ENCODE measurements at regions not wholly inside any gene's neighbourhood (a gene's known extent, or its start where the extent isn't known, plus 50 kb on each side); places are given as distances from the start of the nearest gene placed in this dataset.
"Not testable (repeated sequence)": the region's sequence is repeated elsewhere in the genome, so short reads cannot be mapped to it uniquely, and the experiment has no call there.

DNA sequence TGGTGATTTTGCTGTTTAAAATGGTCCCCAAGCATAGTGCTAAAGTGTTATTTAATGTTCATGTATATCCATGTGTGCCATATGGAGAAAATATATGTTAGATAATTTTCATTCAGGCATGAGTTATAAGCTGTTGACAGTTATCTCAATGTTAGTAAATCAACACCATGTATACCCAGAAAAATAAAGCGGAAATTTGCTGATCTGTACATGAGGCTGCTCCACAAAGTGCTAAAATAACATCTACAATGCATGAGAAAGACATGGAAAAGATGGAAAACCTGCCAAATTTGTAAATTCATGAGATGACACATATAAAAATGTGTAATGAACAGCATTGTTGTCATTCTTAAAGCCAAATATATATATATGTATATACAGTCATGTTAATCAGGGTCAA lies 1199.2 kb downstream of the FSCB start:
- no peak for DNase-seq (ENCODE audit: low spot score)

DNA sequence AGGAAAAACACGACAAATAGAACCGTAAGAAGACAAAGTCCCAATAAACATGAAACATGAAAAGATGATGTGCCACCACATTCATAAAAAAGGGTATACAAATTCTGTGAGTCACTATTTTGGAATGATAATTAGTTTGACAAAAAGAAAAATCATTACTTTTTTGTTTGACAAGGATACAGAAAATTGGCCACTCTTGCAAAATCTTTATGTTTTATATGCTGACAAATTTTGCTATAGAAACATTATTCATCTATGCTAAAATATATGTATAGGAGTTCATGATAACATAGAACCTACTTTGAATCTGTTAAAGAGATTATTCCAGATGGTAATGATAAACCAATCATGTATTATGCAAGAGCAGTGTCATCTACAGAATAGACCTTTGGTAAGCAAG lies 1201.0 kb downstream of the FSCB start:
- no peak for DNase-seq (ENCODE audit: low spot score)

DNA sequence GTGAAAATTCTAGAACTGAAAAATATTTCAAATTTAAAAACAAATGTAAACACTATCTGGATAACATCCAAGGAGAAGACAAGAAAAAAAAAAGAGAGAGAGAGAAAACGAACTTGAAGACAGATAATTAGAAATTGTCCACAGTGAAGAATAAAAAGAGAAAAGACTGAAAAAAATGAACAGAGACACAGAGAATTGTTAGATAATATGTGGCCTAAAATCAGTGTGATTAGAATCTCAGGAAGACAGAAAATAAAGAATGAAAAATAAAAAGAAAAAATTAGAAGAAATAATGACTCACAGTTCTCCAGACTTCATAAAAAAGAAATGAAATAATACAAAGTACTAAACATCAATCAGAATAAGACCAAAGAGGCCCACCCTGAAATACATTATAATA lies 1209.3 kb downstream of the FSCB start:
- no peak for DNase-seq (ENCODE audit: low spot score)

DNA sequence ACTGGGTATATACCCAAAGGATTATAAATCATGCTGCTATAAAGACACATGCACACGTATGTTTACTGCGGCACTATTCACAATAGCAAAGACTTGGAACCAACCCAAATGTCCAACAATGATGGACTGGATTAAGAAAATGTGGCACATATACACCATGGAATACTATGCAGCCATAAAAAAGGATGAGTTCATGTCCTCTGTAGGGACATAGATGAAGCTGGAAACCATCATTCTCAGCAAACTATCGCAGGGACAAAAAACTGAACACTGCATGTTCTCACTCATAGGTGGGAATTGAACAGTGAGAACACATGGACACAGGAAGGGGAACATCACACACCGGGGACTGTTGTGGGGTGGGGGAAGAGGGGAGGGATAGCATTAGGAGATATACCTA lies 1211.0 kb downstream of the FSCB start:
- DNase-seq (ENCODE audit: low spot score), result not testable (repeated sequence)

DNA sequence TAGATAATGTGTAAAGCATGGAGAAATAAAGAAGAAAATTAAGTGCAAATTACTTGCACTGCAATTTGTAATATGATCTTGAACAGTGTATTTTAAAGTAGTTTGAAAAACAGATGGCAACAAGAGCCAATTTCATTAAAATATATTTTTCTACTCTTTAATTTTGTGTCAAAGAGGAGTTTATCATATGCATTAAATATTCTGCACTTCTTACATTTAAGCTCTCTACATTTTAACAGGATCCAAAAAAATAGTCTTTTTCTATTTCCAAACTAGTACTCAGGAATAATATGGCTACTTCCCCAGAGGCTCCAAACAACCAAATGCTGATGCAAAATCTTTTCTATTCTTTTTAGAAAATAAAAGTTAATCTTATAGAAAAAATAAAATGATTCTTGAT lies 1221.5 kb downstream of the FSCB start:
- DNase-seq (ENCODE audit: low spot score), result no peak

DNA sequence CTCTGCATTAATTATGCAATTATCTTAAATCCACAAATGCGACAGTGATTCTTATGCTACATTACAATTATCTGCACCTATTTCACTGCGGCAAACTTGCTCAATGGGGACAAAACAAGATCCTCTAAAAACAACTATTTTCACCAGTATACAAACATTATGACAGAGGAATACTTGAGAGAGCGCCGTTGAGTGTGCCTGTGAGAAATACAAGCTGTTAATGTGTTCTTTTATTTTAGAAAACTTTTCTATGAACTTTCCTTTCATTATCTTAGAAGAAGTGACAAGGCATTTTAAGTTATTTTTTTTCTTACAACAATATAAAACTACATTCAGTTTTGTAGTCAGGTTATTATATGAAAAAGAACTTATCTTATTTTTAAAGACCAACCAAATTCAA lies 1247.0 kb downstream of the FSCB start:
- DNase-seq (ENCODE audit: low spot score), result no peak

DNA sequence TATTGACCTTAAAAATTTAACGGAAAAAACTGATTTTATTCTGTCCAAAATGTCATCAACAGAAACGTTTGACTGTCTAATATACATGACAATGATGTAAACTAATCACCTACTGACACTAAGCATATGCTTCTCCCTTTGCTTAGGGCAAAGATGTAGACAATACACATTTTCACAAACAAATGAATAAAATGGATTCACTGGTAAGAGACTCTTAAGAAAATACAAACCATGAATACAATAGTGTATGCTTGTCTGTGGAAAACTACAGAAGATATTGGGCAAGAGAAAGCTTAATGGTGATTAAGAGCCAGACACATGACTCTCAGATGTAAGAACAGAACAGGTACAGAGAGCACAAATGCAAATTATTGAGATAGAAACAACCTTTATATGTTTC lies 1248.7 kb downstream of the FSCB start:
- DNase-seq (ENCODE audit: low spot score), result no peak

DNA sequence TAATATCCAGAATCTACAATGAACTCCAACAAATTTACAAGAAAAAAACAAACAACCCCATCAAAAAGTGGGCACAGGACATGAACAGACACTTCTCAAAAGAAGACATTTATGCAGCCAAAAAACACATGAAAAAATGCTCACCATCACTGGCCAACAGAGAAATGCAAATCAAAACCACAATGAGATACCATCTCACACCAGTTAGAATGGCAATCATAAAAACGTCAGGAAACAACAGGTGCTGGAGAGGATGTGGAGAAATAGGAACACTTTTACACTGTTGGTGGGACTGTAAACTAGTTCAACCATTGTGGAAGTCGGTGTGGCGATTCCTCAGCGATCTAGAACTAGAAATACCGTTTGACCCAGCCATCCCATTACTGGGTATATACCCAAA lies 1250.1 kb downstream of the FSCB start:
- not testable (repeated sequence) for DNase-seq (ENCODE audit: low spot score)

DNA sequence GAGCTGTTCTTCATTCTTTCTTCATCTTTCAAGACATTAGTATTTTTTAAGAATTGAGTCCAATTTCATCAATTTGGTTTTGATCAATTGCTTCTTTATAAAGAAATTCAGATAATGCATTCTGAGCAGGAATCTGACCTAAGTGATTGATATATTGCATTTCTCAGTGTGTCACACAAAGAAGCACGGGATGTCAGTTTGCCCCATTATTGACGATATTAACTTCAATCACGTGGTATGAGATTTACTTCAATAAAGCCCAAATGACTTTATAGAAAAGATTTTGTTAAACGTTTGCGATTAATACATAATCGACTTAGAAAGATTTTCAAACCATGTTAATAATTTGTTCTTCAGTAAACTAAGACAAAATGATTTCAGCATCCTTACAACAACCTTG lies 1254.2 kb downstream of the FSCB start:
- DNase-seq (ENCODE audit: low spot score), result no peak

DNA sequence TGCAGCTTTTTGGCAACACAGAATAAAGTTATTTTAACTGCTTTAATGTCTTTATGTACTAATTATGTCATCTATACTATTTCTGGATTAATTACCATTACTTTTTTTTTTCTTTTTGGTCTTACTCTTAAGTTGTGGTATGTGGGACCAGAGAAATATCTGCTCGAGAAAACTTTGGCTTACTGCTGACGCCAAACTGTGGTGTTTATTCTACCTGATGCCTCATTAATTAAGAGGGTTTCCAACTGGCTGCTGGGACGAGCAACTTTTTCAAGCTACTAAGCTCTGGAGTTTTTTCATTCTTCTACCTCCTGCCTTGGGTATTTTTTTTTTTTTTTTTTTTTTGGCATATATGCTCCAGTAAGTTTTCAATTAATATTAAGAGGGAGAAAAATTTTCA lies 1257.5 kb downstream of the FSCB start:
- DNase-seq (ENCODE audit: low spot score), result no peak

DNA sequence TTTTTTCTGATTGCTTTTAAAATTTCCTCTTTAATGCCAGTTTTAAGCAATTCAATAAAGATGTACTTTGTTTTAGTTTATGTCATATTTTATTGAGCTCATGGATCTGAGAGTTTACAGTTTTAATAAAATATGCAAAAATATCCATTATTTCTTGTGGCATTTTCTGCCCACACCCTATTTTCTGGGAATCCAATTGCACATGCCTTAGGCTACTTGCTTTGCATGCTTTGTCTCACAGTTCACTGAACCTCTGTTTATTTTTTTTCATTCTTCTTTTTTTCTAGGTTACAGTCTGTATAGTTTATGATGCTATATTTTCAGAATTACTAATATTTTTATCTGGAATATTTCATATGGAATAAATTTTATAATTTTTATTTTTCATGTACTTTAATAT lies 1258.0 kb downstream of the FSCB start:
- DNase-seq (ENCODE audit: low spot score), result no peak

DNA sequence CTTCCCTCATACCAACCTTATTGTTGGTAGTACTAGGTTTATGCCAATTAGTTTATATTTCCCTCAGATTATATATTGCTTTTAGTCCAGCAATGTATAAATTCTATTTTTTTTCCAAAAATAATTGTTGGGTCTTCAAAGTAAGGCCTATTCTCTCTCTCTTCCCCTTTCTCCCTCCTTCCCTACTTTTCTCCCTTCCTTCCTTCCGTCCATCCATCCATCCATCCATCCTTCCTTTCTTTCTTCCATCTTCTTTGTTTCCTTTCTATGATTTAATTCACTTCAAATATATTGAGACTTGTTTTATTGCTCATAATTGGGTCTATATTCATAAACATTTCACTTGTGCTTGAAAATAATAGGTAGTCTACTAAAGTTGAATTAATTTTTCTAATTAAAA lies 1259.2 kb downstream of the FSCB start:
- DNase-seq (ENCODE audit: low spot score), result no peak

DNA sequence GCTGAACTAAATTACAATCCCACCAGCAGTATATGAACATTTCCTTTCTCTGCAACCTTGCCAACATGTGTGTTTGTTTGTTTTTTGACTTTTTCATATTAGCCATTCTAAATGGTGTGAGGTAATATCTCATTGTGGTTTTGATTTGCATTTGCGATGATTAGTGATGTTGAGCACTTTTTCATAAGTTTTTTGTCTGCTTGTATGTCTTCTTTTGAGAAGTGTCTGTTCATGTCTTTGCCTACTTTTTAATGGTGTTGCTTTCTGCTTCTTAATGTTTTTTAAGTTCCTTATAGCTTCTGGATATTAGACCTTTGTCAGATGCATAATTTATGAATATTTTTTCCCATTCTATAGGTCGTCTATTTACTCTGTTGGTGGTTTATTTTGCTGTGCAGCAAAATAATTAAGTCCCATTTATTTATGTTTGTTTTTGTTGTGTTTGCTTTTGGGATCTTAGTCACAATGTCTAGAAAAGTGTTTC lies 1262.9 kb downstream of the FSCB start:
- DNase-seq (ENCODE audit: low spot score), result no peak

DNA sequence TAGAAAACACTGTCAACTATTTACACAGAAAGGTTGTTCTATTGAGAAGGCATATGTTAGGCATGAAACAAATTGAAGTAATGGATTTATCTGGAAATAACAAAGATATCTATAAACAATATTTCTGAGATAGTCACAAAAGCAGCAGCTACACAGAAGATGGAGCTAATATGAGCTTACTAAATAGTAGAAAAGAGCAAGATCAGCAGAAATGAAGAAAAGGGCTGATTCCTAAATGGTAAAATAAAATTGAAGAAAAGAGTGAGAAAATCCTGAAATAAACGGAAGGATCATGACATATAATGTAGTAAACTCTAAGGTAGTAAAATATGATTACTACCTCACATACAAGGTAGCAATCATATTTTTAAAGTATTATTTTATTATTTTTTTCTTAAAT lies 1263.9 kb downstream of the FSCB start:
- no peak for DNase-seq (ENCODE audit: low spot score)

DNA sequence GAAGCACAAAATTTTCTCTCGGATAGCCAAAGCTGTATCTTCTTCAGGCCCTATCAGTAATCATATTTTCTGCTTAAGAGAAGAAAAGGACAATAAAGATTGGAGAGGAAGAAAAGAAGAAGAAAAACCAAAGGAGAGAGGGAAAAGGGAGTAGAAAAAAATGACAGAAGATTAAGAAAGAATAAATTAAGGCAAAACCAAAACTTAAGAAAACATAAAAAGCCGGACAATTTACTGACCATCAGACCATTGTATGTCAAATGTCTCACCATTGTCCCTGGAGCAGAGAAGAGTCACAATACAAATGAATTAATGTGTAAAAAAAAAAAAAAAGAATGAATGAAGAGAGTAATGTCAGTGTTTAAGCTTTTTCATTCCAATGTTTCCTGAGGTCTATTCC lies 1274.8 kb downstream of the FSCB start:
- no peak for DNase-seq (ENCODE audit: low spot score)

DNA sequence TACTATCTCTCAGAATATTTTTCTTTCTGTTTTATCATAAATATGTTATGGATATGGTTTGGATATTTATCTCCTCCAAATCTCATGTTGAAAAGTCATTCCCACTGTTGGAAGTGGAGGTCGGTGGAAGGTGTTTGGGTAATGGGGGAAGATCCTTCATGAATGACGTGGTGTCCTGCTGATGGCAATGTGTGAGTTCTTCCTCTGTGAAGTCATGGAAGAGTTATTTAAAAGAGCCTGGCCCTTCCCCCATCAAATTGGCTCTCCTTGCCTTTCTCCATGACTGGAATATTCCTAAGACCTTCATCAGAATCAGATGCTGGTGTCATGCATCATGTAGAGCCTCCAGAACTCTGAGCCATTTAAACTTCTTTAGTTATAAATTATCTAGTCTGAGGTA lies 1291.6 kb downstream of the FSCB start:
- DNase-seq (ENCODE audit: low spot score), result no peak

DNA sequence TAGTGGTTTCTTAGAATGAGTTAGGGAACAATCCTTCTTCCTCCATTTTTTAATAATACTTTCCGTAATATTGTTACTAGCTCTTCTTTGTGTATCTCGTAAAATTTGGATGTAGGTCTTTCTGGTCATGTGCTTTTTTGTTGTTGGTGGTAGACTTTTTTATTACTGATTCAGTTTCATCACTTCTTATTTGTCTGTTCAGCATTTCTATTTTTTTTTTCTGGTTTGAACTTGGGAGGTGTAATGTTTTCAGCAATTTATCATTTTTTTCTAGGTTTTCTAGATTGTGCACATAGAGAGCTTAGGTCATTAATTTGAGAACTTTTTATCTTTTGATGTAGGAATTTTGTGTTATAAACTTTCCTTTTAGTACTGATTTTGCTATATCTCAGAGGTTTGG lies 1299.9 kb downstream of the FSCB start:
- DNase-seq (ENCODE audit: low spot score), result no peak

DNA sequence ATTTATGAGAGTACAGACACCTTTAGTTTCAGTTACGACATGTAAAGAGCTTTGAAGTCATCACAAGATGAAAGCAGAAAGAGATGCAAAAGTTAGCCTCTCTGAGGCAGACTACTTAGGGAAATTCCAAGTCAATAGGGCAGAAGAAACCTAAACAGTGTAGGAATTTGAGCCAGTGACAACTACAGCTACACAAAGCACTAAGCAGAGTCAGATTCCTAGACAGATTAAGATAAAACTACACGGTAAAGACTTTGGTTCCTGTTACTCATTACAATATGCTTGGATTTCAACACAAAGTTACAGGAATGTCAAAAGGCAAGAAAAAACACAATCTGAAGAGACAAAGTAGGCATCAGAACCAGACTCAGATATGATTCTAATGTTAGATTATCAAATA lies 1302.3 kb downstream of the FSCB start:
- no peak for DNase-seq (ENCODE audit: low spot score)

DNA sequence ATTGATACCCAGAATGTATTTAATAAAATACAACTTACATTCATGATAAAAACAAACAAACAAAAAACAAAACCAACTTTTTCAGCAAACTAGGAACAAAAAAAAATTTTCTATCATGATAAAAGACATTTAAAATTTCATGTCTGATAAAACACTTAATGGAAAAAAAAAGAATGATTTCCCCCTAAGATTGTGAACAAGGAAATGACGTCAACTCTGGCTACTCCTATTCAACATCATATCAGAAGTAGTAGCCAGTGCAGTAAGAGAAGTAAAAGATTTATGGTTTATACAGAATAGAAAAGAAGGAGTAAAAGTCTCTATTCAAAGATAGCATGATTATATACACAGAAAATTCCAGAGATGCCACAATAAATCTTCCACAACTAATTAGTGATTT lies 1306.6 kb downstream of the FSCB start:
- no peak for DNase-seq (ENCODE audit: low spot score)

DNA sequence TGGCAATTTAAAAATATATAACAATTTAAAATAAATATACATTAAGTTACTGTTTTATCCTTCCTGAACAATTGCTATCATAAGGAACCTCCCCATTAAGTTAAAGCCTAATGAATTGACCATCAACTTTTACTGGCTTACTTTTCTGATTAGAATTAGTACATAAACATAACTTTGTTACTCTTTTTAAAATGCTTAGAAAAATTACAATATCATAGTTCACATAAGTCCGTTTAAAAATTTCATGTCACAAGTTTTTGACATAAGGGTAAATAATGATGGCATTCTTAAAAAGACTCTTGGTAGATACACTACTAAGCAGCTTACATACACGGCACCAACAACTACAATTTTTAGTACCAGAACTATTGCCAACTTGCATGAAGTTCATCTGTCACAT lies 1308.6 kb downstream of the FSCB start:
- no peak for DNase-seq (ENCODE audit: low spot score)

DNA sequence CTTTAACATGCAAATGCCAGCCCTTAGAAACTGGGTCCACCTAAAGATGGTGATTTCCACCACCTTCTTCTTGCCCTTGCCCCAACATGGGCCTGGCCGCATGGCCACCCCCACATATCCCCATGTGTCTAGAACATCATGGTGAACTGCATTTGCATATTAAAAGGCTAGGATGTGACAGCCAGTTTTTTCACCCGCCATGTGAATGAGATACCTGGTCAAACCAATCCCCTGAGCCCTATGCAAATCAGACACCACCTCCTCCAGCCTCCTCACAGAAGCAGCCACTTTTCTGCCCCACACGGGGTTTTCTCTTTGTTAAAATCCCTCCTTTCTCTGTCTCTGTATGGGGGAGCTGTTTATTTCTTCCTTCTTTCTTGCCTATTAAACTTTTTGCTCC lies 1322.5 kb downstream of the FSCB start:
- no peak for DNase-seq (ENCODE audit: low spot score)

DNA sequence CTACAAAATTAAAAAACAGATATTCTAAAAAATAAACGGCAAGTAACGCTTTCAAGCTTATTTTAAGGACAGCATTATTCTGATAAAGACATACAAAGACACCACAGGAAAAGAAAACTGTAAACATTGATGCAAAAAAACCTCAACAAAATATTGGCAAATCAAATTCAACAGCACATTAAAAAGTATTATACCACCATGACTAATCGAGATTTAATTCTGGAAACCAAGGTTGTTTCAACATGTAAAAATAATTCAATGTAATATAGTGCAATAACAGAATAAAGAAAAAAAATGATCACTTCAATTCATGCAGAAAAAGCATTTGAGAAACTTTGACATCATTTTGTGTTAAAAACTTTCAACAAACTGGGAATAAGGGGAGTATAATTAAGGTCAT lies 1323.2 kb downstream of the FSCB start:
- no peak for DNase-seq (ENCODE audit: low spot score)

DNA sequence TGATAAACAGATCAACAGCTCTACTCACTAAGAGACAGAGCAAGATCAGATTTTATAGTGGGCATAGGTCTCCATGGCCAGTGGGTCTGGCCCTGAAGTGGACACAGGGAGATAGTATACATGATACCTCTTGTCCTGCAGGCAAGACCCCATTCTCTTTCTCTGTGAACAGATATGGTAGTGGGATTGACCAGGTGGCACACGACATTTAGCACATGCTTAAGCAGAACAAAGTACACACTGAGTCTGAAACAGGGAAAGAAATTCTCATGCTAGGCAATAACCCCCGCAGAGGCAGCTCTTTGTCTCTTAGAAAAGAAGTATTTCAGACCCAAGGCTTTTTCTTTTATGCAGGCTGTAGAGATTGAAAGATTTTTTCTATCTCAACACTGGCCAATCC lies 1331.2 kb downstream of the FSCB start:
- no peak for DNase-seq (ENCODE audit: low spot score)

DNA sequence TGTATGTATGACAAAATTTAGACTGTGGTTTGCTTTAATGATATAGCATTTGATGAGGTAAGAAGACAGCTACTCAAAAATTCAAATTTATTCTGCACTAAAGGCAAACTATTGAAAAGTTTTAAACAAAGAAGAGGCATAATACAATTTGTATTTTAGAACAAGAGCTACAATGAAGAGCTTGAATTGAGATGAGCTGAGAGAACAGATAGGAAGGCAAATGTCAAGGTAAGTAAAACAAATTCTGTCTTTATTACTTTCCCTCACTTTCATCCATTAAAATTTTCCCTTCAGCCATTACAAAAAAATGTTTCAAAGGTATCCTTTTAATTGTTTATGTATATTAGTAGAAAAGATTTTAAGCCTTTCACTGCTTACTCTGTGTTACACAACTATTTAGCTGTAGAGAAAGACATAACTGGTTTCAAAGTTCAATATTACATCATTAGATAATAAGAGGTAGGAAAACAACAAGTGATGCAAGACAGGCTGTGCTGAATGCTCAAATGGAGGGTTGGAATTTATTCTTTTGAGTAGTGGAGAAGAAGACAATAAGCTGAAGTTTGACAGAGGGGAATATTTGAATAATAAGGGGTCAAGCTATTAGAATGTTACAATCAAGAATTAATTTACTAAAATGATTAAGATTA lies 1334.1 kb downstream of the FSCB start:
- no peak for DNase-seq (ENCODE audit: low spot score)

DNA sequence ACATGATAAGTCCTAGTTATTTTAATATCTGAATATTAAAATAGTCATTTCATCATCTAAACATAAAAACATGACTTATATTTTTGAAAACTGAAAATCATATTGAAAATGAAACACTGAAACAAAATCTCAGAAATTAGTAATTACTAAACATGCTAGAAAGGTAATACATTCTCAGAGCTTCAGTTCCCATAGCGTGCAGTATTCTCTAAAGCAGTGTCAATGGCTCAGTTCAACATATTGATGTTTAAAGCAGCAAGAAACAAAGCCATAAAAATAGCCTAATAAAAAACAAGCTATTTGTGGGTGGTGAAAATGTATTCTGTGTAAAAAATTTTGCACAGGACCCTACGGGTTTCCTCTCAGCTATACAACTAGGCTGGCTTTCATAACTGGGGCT lies 1337.4 kb downstream of the FSCB start:
- no peak for DNase-seq (ENCODE audit: low spot score)

All from hepatic stellate cell (primary cell).